Ovary (tissue), 7 donors: ENCODE measurements at regions not wholly inside any gene's neighbourhood (a gene's known extent, or its start where the extent isn't known, plus 50 kb on each side); places are given as distances from the start of the nearest gene placed in this dataset.

Experiments
- DNase-seq, 5 donors: peaks; one replicate each; pipeline ENCODE4 v3.0.0-alpha.2; 2019 to 2020
- H3K27ac ChIP-seq, 2 donors: fragments of 200-600 bp; one replicate each; pipeline versions ENCODE4 v1.5.1 to v1.8.0; 2019 to 2022
- H3K27me3 ChIP-seq: fragments of 200-600 bp; one replicate; pipeline ENCODE4 v1.8.0; 2022
- H3K36me3 ChIP-seq: fragments of 200-600 bp; sonication (generic); one replicate; pipeline ENCODE4 v1.5.1; 2019
- H3K4me1 ChIP-seq: one replicate; pipeline ENCODE4 v1.8.1; 2013; ENCODE audit warnings: mild to moderate bottlenecking, moderate library complexity; ENCODE audit not compliant: insufficient read depth
- H3K4me3 ChIP-seq: fragments of 200-600 bp; sonication (generic); one replicate; pipeline ENCODE4 v1.5.1; 2017
- H3K9me3 ChIP-seq, 2 donors: fragments of 200-600 bp in 1 of 2; sonication (generic) in 1 of 2; one replicate each; pipeline versions ENCODE4 v1.5.1 to v1.8.1; 2013 to 2019; ENCODE audit warnings: mild to moderate bottlenecking in 1 of 2, moderate library complexity in 1 of 2
- CTCF ChIP-seq, 3 donors: fragments of 450-650 bp in 2 of 3; fragments of 200-600 bp in 1 of 3; IDR thresholded peaks; one replicate each; pipeline versions ENCODE4 v1.5.1 to v1.8.0; 2016 to 2022; ENCODE audit warnings: antibody characterized with exemption in 3 of 3, mild to moderate bottlenecking in 1 of 3
- EP300 ChIP-seq: sonication (generic); formaldehyde crosslinking; IDR thresholded peaks from one replicate; pipeline ENCODE4 v1.6.1; 2017; ENCODE audit warnings: antibody characterized with exemption
- POLR2A ChIP-seq: fragments of 450-650 bp; IDR thresholded peaks from one replicate; pipeline ENCODE4 v1.6.1; 2017; ENCODE audit warnings: antibody characterized with exemption, mild to moderate bottlenecking, moderate library complexity
- WGBS, 3 donors: extraction: QIAGEN DNeasy Blood & Tissue Kit in 1 of 3; methylation state at CpG; one replicate each; pipeline versions ENCODE4 v1.1.5 to v1.1.7; 2013 to 2017; 5-methylcytosine and 5-hydroxymethylcytosine counted together
- intact Hi-C, 4 donors: fragments of 100-400 bp; cut with DNase I; formaldehyde crosslinking; loops; one replicate each; pipeline versions ENCODE4 v1.11.0 to v1.15.1; 2022 to 2023
- donor health status: DM: no; HTN: no; CAD: no; lungs with moderate emphysema.
- donor health status: DM: no; HTN: no; CAD: no.
- donor health status: Bipolar disorder and iron deficiency.
- donor health status: DM: no; HTN: no; CAD: no.
- donor health status: DM: yes; HTN: yes; CAD: no.

- Histone ChIP-seq H3K9me3 (no peaks in the 10 kb centered on the region), H3K36me3 (no peaks in the 10 kb centered on the region), H3K27ac (no peak overlapping the region), H3K4me3 (no peak overlapping the region), H3K27me3 (no peaks in the 10 kb centered on the region), H3K4me1 (no peaks in the 10 kb centered on the region)
- intact Hi-C loops: loop anchor here in 2 of 4 donors (1.0 to 10.0 kb wide), 2 partner anchors 25 to 45 kb away; no protein-coding TSS in a partner anchor
- DNase-seq: no peak
- TF ChIP-seq CTCF (IDR thresholded peaks at IDR 0.05) (no peak), EP300 (no peak), POLR2A (no peak)
- WGBS, 3 donors: 77 to 82% (median 78%) methylated on average over 3 of the region's 3 CpGs
Measured at GRCh38 chr15:66959875-66960274, 105.5 kb upstream of the SMAD3 start.

GRCh38 chr15:66960519-66960918, 104.9 kb upstream of the SMAD3 start:
- Histone ChIP-seq H3K36me3 (no peaks in the 10 kb centered on the region), H3K9me3 (no peaks in the 10 kb centered on the region), H3K4me3 (no peak overlapping the region), H3K4me1 (no peaks in the 10 kb centered on the region), H3K27me3 (no peaks in the 10 kb centered on the region), H3K27ac (no peak overlapping the region)
- DNase-seq: no peak
- no peak for TF ChIP-seq CTCF (IDR thresholded peaks at IDR 0.05)
- no peak for TF ChIP-seq EP300
- no peak for TF ChIP-seq POLR2A
- WGBS, 3 donors: 96 to 98% (median 97%) methylated on average over 4 of the region's 4 CpGs
- intact Hi-C loops: no loop called here

GRCh38 chr15:66961407-66961884, 104.0 kb upstream of the SMAD3 start:
- TF ChIP-seq EP300 (no peak), POLR2A (no peak), CTCF (IDR thresholded peaks at IDR 0.05) (no peak)
- Histone ChIP-seq H3K9me3 (no peaks in the 10 kb centered on the region), H3K36me3 (no peaks in the 10 kb centered on the region), H3K4me1 (no peaks in the 10 kb centered on the region), H3K27ac (no peak overlapping the region), H3K4me3 (no peak overlapping the region), H3K27me3 (no peaks in the 10 kb centered on the region)
- intact Hi-C loops: no loop called here
- 62 to 69% (median 64%) methylated on average over 5 of the region's 5 CpGs for WGBS, 3 donors
- DNase-seq: no peak

- Histone ChIP-seq H3K36me3 (no peaks in the 10 kb centered on the region), H3K27me3 (no peaks in the 10 kb centered on the region), H3K27ac (no peak overlapping the region), H3K4me1 (no peaks in the 10 kb centered on the region), H3K4me3 (no peak overlapping the region), H3K9me3 (no peaks in the 10 kb centered on the region)
- 90 to 96% (median 93%) methylated on average over 10 of the region's 10 CpGs for WGBS, 3 donors
- intact Hi-C loops: no loop called here
- no peak for DNase-seq
- TF ChIP-seq POLR2A (no peak), CTCF (IDR thresholded peaks at IDR 0.05) (no peak), EP300 (no peak)
Measured at GRCh38 chr15:66961901-66962300, 103.5 kb upstream of the SMAD3 start.

GRCh38 chr15:66962522-66962921, 102.9 kb upstream of the SMAD3 start:
- DNase-seq: no peak
- Histone ChIP-seq H3K27me3 (no peaks in the 10 kb centered on the region), H3K27ac (no peak overlapping the region), H3K4me3 (no peak overlapping the region), H3K4me1 (no peaks in the 10 kb centered on the region), H3K9me3 (no peaks in the 10 kb centered on the region), H3K36me3 (no peaks in the 10 kb centered on the region)
- intact Hi-C loops: no loop called here
- TF ChIP-seq CTCF (IDR thresholded peaks at IDR 0.05) (no peak), EP300 (no peak), POLR2A (no peak)
- WGBS, 3 donors: 75 to 94% (median 78%) methylated on average over 1 of the region's 1 CpG
